Superior temporal gyrus (tissue), 1 donor: ENCODE measurements at regions not wholly inside any gene's neighbourhood (a gene's known extent, or its start where the extent isn't known, plus 50 kb on each side); places are given as distances from the start of the nearest gene placed in this dataset.
"Not testable (repeated sequence)": the region's sequence is repeated elsewhere in the genome, so short reads cannot be mapped to it uniquely, and the experiment has no call there.

Experiments used
- DNase-seq: peaks from one replicate; pipeline ENCODE4 v3.0.0-alpha.2; 2016; ENCODE audit errors: extremely low spot score

- no peak for DNase-seq
Observed at GRCh38 chr20:19026121-19026878, 186.1 kb upstream of the SLC24A3 start.

GRCh38 chr20:19026901-19027644 lies 185.4 kb upstream of the SLC24A3 start:
- DNase-seq: no peak

GRCh38 chr20:19027971-19028370 lies 184.5 kb upstream of the SLC24A3 start:
- DNase-seq: no peak

- no peak for DNase-seq
Observed at GRCh38 chr20:19041787-19042186, 170.7 kb upstream of the SLC24A3 start.

GRCh38 chr20:19045371-19045770 lies 167.1 kb upstream of the SLC24A3 start:
- no peak for DNase-seq

- DNase-seq: no peak
Observed at GRCh38 chr20:19047040-19047950, 165.1 kb upstream of the SLC24A3 start.

GRCh38 chr20:19047951-19048296 lies 164.5 kb upstream of the SLC24A3 start:
- DNase-seq: no peak

- peak; percentile 13 for DNase-seq
Observed at GRCh38 chr20:19048995-19049501, 163.4 kb upstream of the SLC24A3 start.

GRCh38 chr20:19049514-19049913 lies 162.9 kb upstream of the SLC24A3 start:
- no peak for DNase-seq

GRCh38 chr20:19056909-19057308 lies 155.5 kb upstream of the SLC24A3 start:
- no peak for DNase-seq

- DNase-seq: not testable (repeated sequence)
Observed at GRCh38 chr20:19064788-19065187, 147.7 kb upstream of the SLC24A3 start.

GRCh38 chr20:19067986-19068385 lies 144.5 kb upstream of the SLC24A3 start:
- no peak for DNase-seq

- DNase-seq: peak; percentile 13
Observed at GRCh38 chr20:19070026-19070425, 142.4 kb upstream of the SLC24A3 start.

- DNase-seq: no peak
Observed at GRCh38 chr20:19070681-19071445, 141.6 kb upstream of the SLC24A3 start.

- no peak for DNase-seq
Observed at GRCh38 chr20:19071446-19071725, 141.1 kb upstream of the SLC24A3 start.

GRCh38 chr20:19071902-19072498 lies 140.4 kb upstream of the SLC24A3 start:
- DNase-seq: no peak

GRCh38 chr20:19072988-19073387 lies 139.5 kb upstream of the SLC24A3 start:
- DNase-seq: no peak

GRCh38 chr20:19073584-19074218 lies 138.7 kb upstream of the SLC24A3 start:
- no peak for DNase-seq

GRCh38 chr20:19074356-19074755 lies 138.1 kb upstream of the SLC24A3 start:
- no peak for DNase-seq

- DNase-seq: no peak
Observed at GRCh38 chr20:19074828-19075516, 137.5 kb upstream of the SLC24A3 start.
